ENCODE measurements at regions not wholly inside any gene's neighbourhood (a gene's known extent, or its start where the extent isn't known, plus 50 kb on each side); places are given as distances from the start of the nearest gene placed in this dataset.

DNA sequence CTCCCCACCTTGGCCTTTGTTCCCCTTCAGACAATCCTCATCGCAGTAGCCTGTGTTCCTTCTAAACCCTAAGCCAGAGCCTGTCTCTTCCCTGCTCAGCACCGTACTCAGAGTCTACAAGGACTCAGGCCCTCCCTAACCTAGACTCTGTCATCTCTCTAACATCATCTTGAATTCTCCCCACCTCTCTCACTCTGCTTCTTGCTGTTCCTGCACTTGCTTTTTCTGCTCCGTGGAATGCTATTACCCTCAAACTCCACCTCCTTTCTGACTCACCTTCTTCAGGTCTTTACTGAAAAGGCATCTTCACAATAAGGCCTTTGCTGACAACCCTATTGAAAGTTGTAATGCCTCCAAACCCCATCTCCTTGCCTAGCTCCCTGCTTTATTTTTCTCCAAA is 141.0 kb downstream of the DKK1 start:
- TF ChIP-seq, protein P1, sequence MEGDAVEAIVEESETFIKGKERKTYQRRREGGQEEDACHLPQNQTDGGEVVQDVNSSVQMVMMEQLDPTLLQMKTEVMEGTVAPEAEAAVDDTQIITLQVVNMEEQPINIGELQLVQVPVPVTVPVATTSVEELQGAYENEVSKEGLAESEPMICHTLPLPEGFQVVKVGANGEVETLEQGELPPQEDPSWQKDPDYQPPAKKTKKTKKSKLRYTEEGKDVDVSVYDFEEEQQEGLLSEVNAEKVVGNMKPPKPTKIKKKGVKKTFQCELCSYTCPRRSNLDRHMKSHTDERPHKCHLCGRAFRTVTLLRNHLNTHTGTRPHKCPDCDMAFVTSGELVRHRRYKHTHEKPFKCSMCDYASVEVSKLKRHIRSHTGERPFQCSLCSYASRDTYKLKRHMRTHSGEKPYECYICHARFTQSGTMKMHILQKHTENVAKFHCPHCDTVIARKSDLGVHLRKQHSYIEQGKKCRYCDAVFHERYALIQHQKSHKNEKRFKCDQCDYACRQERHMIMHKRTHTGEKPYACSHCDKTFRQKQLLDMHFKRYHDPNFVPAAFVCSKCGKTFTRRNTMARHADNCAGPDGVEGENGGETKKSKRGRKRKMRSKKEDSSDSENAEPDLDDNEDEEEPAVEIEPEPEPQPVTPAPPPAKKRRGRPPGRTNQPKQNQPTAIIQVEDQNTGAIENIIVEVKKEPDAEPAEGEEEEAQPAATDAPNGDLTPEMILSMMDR (IDR thresholded peaks at IDR 0.05; ENCODE audit: low read depth, low read length, missing control alignments) = no peak
- H3K4me3 ChIP-seq (replicated peaks; ENCODE audit: low read depth, low read length) = no peak overlapping the region
- DNase-seq (ENCODE audit: extremely low read depth, low read depth) = no peak

DNA sequence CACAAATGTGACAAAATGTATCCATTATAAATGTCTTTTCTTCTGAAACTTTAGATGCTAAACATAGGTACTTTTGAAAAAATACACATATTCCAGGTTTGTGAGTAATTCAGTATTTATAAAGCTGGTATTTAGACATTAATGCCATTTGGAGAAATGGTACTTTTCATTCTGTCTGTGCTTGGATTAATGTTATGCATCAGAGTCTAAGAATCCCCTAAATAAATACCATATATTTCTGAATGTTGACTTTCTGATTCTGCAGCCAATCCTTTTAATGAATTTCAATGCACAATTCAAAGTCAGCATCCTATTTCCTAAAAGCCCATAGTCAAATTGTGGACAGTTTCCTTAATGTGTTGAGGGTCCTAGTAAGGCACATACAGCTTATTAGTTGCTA is 145.0 kb downstream of the DKK1 start:
- TF ChIP-seq, protein P1 (IDR thresholded peaks at IDR 0.05; ENCODE audit: low read depth, low read length, missing control alignments) = no peak
- DNase-seq (ENCODE audit: extremely low read depth, low read depth) = no peak
- no peak overlapping the region for H3K4me3 ChIP-seq (replicated peaks; ENCODE audit: low read depth, low read length)

DNA sequence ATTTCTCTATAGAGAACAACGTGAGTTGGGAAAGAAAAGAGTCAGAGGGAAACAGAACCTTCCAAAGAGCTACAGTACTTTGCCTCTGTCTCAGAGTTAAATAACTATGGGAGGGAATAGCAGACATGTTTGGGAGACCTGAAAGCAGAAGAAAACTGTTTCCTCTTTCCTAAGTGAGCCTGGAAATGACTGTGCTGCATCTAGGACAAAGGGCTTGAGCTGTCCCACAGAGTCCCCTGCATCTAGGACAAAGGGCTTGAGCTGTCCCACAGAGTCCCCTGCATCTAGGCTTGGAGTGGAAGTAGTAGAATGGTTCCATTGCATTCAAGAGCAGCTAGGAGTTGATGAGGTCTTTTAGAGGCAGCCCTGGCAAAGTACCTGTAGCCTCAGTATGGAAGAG is 149.7 kb downstream of the DKK1 start:
- TF ChIP-seq, protein P1 (IDR thresholded peaks at IDR 0.05; ENCODE audit: low read depth, low read length, missing control alignments) = no peak
- H3K4me3 ChIP-seq (replicated peaks; ENCODE audit: low read depth, low read length) = no peak overlapping the region
- DNase-seq (ENCODE audit: extremely low read depth, low read depth) = no peak

DNA sequence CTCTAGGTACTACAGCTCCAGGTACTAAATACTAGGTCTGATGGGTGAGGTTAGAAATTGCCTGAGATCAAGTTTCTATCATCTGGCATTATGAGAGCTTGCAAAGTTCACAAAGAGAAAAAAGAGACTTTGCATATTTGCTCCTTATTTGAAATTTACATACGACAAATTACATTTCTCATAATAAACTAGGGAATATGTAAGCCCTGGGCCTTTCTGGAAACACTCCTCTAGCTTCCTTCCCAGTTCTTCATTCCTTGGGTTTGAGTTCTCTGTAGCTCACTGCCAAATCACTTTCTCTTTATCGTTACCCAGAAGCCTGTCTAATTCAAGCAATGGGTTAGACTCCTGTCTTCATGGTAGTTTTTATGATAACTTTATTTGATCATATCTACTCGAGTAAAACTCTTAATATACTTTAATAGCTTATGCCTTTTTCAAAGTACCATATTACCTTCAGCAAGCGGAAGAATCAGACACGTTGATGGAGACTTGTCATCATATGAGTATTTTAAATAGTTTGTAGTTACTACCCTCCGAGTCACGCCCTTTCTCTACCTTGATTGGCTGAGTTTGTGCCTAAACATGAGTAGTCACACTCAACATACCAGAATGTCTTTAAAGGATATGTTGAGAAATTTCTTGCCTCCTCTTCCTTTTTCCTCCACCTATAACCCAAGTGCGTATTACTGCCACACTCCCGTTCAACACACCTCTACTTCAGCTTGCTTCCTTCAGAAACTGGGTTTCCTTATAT is 150.5 kb downstream of the DKK1 start:
- no peak overlapping the region for H3K4me3 ChIP-seq (replicated peaks; ENCODE audit: low read depth, low read length)
- no peak for DNase-seq (ENCODE audit: extremely low read depth, low read depth)
- TF ChIP-seq, protein P1 (IDR thresholded peaks at IDR 0.05; ENCODE audit: low read depth, low read length, missing control alignments) = no peak

DNA sequence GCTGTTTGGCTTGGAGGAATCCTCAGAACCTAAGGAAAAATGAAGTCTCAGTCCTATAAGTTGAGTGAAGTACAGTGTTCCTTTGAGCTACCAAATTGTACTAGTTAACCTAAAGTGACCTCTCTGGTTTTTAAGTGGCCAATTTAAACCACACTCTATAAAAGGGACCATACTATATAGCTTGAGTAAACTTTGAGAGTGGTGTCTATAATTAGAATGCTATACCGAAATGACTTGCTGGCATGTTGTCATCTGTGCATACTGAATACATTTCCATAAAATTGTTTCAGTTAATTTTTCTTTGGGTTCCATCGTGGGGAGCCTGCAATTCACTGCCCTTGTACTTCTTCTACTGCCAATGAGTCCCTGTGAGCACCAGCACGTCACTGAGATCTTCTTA is 151.1 kb downstream of the DKK1 start:
- no peak for DNase-seq (ENCODE audit: extremely low read depth, low read depth)
- TF ChIP-seq, protein P1 (IDR thresholded peaks at IDR 0.05; ENCODE audit: low read depth, low read length, missing control alignments) = no peak
- H3K4me3 ChIP-seq (replicated peaks; ENCODE audit: low read depth, low read length) = no peak overlapping the region

DNA sequence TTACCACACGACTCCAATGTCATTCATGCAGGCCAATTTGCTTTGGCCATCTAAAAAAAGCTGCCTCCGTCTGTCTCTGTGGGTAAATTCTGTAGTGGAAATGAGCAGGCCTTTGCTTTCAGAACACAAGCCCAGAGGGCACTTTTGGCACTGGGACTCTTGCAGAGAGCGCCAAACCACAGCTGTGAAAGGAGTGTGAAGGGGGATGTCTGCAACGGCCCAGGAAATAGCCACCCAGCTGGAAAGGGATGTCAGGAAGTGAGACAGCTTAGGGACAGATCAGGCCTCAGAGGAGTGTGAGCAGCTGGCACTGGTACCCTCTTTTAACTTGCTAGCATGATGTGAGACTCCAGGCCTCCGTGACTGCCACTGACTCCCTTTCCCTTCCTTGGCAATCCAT is 152.4 kb downstream of the DKK1 start:
- TF ChIP-seq, protein P1 (IDR thresholded peaks at IDR 0.05; ENCODE audit: low read depth, low read length, missing control alignments) = no peak
- no peak overlapping the region for H3K4me3 ChIP-seq (replicated peaks; ENCODE audit: low read depth, low read length)
- no peak for DNase-seq (ENCODE audit: extremely low read depth, low read depth)

Data from HFF-Myc (cell line).